DND-41 (cell line): ENCODE measurements at regions not wholly inside any gene's neighbourhood (a gene's known extent, or its start where the extent isn't known, plus 50 kb on each side); places are given as distances from the start of the nearest gene placed in this dataset.

Experiments
- ATAC-seq: fragments of 200-7000 bp; cut with Tn5 transposase; 3 replicates; pipeline ENCODE4 v1.9.1; 2021; ENCODE audit warnings: low read depth; ENCODE audit not compliant: insufficient read depth
- DNase-seq: peaks from one replicate; pipeline ENCODE4 v3.0.0-alpha.2; 2020
- H2AFZ ChIP-seq: 2 replicates; pipeline ENCODE4 v1.6.0; 2012; ENCODE audit warnings: low read depth, low read length
- H3K27ac ChIP-seq: 2 replicates; pipeline ENCODE4 v1.5.1; 2012; ENCODE audit warnings: low read length, inconsistent platforms
- H3K27me3 ChIP-seq: fragments of 200-600 bp; sonication (generic); 2 replicates; pipeline ENCODE4 v1.6.0; 2012; ENCODE audit warnings: low read length, mild to moderate bottlenecking, inconsistent platforms; ENCODE audit not compliant: insufficient read depth, poor library complexity
- H3K36me3 ChIP-seq: 2 replicates; pipeline ENCODE4 v1.5.1; 2012; ENCODE audit warnings: low read length, inconsistent platforms; ENCODE audit not compliant: insufficient read depth
- H3K4me1 ChIP-seq: 2 replicates; pipeline ENCODE4 v1.5.1; 2012; ENCODE audit warnings: mild to moderate bottlenecking, low read length; ENCODE audit not compliant: insufficient read depth
- H3K4me2 ChIP-seq: 2 replicates; pipeline ENCODE4 v1.6.0; 2012; ENCODE audit warnings: mild to moderate bottlenecking, moderate library complexity, low read length, inconsistent platforms; ENCODE audit not compliant: insufficient read depth
- H3K4me3 ChIP-seq, 2 experiments: fragments of 200-600 bp in 1 of 2; shearing (Covaris generic) in 1 of 2; 2 replicates each; pipeline ENCODE4 v1.5.1; 2012 to 2016; ENCODE audit warnings: inconsistent platforms in 2 of 2, low read length in 2 of 2, mild to moderate bottlenecking in 2 of 2, low read depth in 1 of 2, moderate library complexity in 1 of 2
- H3K79me2 ChIP-seq: 2 replicates; pipeline ENCODE4 v1.6.0; 2012; ENCODE audit warnings: low read length, inconsistent platforms; ENCODE audit not compliant: insufficient read depth
- H3K9ac ChIP-seq: 2 replicates; pipeline ENCODE4 v1.6.0; 2012; ENCODE audit warnings: low read depth, mild to moderate bottlenecking, inconsistent platforms, low read length, moderate library complexity
- H3K9me3 ChIP-seq: 2 replicates; pipeline ENCODE4 v1.5.1; 2012; ENCODE audit warnings: low read length, moderate library complexity, mild to moderate bottlenecking, inconsistent platforms; ENCODE audit not compliant: insufficient read depth, severe bottlenecking
- H4K20me1 ChIP-seq: 2 replicates; pipeline ENCODE4 v1.6.0; 2012; ENCODE audit warnings: low read length; ENCODE audit not compliant: insufficient read depth
- EZH2 ChIP-seq: IDR thresholded peaks from 3 replicates; pipeline ENCODE4 v1.6.1; 2012; ENCODE audit warnings: borderline replicate concordance, low read depth, mild to moderate bottlenecking, moderate library complexity, low read length, inconsistent platforms; ENCODE audit not compliant: severe bottlenecking
- TF ChIP-seq, protein P1 (sequence below): IDR thresholded peaks from 2 replicates; pipeline ENCODE4 v1.5.1; 2012; ENCODE audit warnings: borderline replicate concordance, low read length, moderate library complexity, mild to moderate bottlenecking; ENCODE audit not compliant: poor library complexity, severe bottlenecking; ENCODE audit errors: extremely low read depth

DNA sequence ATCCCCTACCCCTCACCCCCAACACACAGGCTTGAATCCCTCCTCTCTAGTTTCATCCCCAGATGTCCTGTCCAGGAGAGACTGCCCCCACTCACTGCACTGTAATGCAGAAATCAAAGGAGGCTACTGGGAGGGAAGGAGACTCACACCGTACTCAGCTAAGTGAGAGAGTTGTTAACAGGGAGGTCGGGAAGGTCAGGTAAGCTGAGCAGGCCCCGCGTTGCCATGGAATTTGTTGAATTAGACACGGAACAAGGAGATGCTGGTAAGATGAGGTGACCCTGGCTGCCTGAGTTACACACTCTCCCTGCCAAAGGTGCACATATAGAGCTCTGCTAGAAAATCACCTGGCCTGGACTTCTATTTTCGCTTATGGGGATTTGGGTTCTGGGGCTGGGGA lies 197.9 kb downstream of the NXPE2 start:
- Histone ChIP-seq H3K4me1 (no peaks in the 10 kb centered on the region), H3K4me2 (no peak overlapping the region), H3K36me3 (no peaks in the 10 kb centered on the region), H3K79me2 (no peaks in the 10 kb centered on the region), H4K20me1 (no peaks in the 10 kb centered on the region), H2AFZ (no peak overlapping the region), H3K9me3 (no peaks in the 10 kb centered on the region), H3K9ac (no peak overlapping the region), H3K27me3 (no peaks in the 10 kb centered on the region), H3K27ac (no peak overlapping the region), H3K4me3 (no peak overlapping the region)
- DNase-seq (no peak), ATAC-seq (no peak)
- no peak for TF ChIP-seq EZH2
- TF ChIP-seq, protein P1, sequence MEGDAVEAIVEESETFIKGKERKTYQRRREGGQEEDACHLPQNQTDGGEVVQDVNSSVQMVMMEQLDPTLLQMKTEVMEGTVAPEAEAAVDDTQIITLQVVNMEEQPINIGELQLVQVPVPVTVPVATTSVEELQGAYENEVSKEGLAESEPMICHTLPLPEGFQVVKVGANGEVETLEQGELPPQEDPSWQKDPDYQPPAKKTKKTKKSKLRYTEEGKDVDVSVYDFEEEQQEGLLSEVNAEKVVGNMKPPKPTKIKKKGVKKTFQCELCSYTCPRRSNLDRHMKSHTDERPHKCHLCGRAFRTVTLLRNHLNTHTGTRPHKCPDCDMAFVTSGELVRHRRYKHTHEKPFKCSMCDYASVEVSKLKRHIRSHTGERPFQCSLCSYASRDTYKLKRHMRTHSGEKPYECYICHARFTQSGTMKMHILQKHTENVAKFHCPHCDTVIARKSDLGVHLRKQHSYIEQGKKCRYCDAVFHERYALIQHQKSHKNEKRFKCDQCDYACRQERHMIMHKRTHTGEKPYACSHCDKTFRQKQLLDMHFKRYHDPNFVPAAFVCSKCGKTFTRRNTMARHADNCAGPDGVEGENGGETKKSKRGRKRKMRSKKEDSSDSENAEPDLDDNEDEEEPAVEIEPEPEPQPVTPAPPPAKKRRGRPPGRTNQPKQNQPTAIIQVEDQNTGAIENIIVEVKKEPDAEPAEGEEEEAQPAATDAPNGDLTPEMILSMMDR, result no peak

DNA sequence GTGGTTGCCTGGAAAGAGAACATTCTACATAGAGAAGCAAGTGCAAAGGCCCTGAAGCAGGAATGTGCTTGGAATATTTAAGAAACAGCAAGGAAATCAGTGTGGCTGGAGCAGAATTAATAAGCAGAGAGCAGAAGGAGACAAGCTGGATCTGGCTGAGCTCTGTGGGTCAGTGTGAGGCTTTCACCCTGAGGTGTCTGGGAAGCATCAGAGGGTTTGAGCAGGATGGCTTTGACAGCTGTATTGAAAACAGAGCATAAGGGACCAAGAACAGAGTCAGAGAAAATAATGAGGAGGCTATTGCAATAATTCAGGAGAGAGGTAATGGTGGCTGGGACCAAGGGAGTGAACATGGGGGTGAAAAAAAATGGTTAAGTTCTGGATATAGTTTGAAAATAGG lies 199.6 kb downstream of the NXPE2 start:
- Histone ChIP-seq H3K4me3 (no peak overlapping the region), H3K9me3 (no peaks in the 10 kb centered on the region), H3K27ac (no peak overlapping the region), H3K9ac (no peak overlapping the region), H3K4me2 (no peak overlapping the region), H2AFZ (no peak overlapping the region), H3K4me1 (no peaks in the 10 kb centered on the region), H3K36me3 (no peaks in the 10 kb centered on the region), H3K27me3 (no peaks in the 10 kb centered on the region), H3K79me2 (no peaks in the 10 kb centered on the region), H4K20me1 (no peaks in the 10 kb centered on the region)
- ATAC-seq (no peak), DNase-seq (no peak)
- TF ChIP-seq, protein P1, result no peak
- TF ChIP-seq EZH2, result no peak

DNA sequence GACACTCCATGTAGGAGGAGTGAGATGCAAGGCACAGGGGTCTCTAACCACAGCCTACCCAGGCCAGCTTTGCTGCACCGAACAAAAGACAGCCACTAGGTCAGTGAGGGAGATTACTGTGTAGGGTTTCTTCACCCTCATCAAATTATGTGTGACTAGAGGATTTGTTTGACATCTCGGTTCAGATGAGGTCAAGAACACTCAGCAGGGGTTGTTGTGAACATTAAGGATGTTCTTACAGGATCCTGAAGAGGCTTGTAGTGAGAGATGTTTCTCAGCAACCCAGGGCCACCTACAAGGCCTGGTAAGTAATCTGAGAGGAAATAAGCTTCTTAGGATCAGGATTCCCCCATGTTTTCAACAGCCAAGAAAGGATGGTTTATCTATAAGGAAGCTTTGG lies 202.1 kb downstream of the NXPE2 start:
- H3K4me1 ChIP-seq, result no peaks in the 10 kb centered on the region
- H3K4me2 ChIP-seq, result no peak overlapping the region
- H3K4me3 ChIP-seq, result no peak overlapping the region
- no peaks in the 10 kb centered on the region for H3K27me3 ChIP-seq
- no peaks in the 10 kb centered on the region for H3K36me3 ChIP-seq
- no peaks in the 10 kb centered on the region for H3K79me2 ChIP-seq
- TF ChIP-seq, protein P1, result no peak
- no peak for TF ChIP-seq EZH2
- no peak overlapping the region for H2AFZ ChIP-seq
- no peak for ATAC-seq
- no peaks in the 10 kb centered on the region for H3K9me3 ChIP-seq
- no peaks in the 10 kb centered on the region for H4K20me1 ChIP-seq
- no peak for DNase-seq
- no peak overlapping the region for H3K27ac ChIP-seq
- H3K9ac ChIP-seq, result no peak overlapping the region

DNA sequence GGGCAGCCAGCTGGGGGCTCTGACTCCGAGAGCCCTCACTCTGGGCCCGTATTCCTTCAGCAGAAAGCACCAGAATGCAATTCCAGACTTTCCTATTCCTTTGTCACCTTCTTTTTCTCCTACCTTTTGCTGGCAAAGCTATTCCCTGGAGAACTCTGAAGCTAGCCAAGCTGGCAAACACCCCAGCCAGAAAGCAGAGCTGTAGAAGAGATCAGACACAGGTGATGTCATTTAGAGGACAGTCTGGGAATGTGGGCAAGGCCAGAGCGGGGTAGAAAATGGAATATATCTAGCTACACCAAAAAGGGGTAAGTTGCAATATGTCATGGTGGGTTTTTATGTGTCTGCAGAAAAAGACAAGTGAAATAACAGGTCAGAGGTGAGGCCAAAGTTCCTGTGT lies 205.1 kb downstream of the NXPE2 start:
- Histone ChIP-seq H4K20me1 (no peaks in the 10 kb centered on the region), H3K9ac (no peak overlapping the region), H3K36me3 (no peaks in the 10 kb centered on the region), H3K4me1 (no peaks in the 10 kb centered on the region), H2AFZ (no peak overlapping the region), H3K4me2 (no peak overlapping the region), H3K4me3 (no peak overlapping the region), H3K27me3 (no peaks in the 10 kb centered on the region), H3K27ac (no peak overlapping the region), H3K9me3 (no peaks in the 10 kb centered on the region), H3K79me2 (no peaks in the 10 kb centered on the region)
- ATAC-seq (no peak), DNase-seq (no peak)
- TF ChIP-seq EZH2, result no peak
- TF ChIP-seq, protein P1, result no peak
